GM06990 (cell line): ENCODE measurements at regions not wholly inside any gene's neighbourhood (a gene's known extent, or its start where the extent isn't known, plus 50 kb on each side); places are given as distances from the start of the nearest gene placed in this dataset.
"Not testable (repeated sequence)": the region's sequence is repeated elsewhere in the genome, so short reads cannot be mapped to it uniquely, and the experiment has no call there.

Source experiments
- DNase-seq: peaks from one replicate; pipeline ENCODE4 v3.0.0-alpha.2; 2011; ENCODE audit not compliant: insufficient read length; ENCODE audit errors: extremely low read depth
- H3K27me3 ChIP-seq: replicated peaks from 2 replicates; pipeline ENCODE4 v1.6.0; 2011; ENCODE audit warnings: low read length; ENCODE audit not compliant: control insufficient read depth, insufficient read depth
- H3K36me3 ChIP-seq: 2 replicates; pipeline ENCODE4 v1.5.1; 2011; ENCODE audit warnings: low read length; ENCODE audit not compliant: control insufficient read depth, insufficient read depth
- H3K4me3 ChIP-seq: replicated peaks from 2 replicates; pipeline ENCODE4 v1.5.1; 2011; ENCODE audit warnings: low read depth, mild to moderate bottlenecking, control low read depth, low read length
- CTCF ChIP-seq: IDR thresholded peaks from 2 replicates; pipeline ENCODE4 v1.5.1; 2011; ENCODE audit warnings: low read length, control low read depth, mild to moderate bottlenecking, inconsistent platforms; ENCODE audit not compliant: insufficient read depth, poor library complexity, severe bottlenecking

GRCh38 chr11:90585491-90585890, 362.6 kb upstream of the CHORDC1 start:
- no peak for DNase-seq
- Histone ChIP-seq H3K36me3 (no peaks in the 10 kb centered on the region), H3K4me3 (no peak overlapping the region), H3K27me3 (no peaks in the 10 kb centered on the region)
- TF ChIP-seq CTCF = no peak

- not testable (repeated sequence) for H3K4me3 ChIP-seq, DNase-seq, H3K27me3 ChIP-seq, H3K36me3 ChIP-seq
These were observed 360.1 kb upstream of the CHORDC1 start for GRCh38 chr11:90582999-90583398.

- H3K4me3 ChIP-seq = no peak overlapping the region
- H3K36me3 ChIP-seq = no peaks in the 10 kb centered on the region
- no peaks in the 10 kb centered on the region for H3K27me3 ChIP-seq
- TF ChIP-seq CTCF = no peak
- DNase-seq = no peak
These were observed 341.7 kb upstream of the CHORDC1 start for GRCh38 chr11:90564531-90564930.

- no peak for DNase-seq
- TF ChIP-seq CTCF = no peak
- Histone ChIP-seq H3K27me3 (no peaks in the 10 kb centered on the region), H3K4me3 (no peak overlapping the region), H3K36me3 (no peaks in the 10 kb centered on the region)
These were observed 335.5 kb upstream of the CHORDC1 start for GRCh38 chr11:90558328-90558865.

GRCh38 chr11:90556606-90557005, 333.8 kb upstream of the CHORDC1 start:
- TF ChIP-seq CTCF = no peak
- Histone ChIP-seq H3K27me3 (no peaks in the 10 kb centered on the region), H3K36me3 (no peaks in the 10 kb centered on the region), H3K4me3 (no peak overlapping the region)
- DNase-seq = no peak

- H3K36me3 ChIP-seq = no peaks in the 10 kb centered on the region
- H3K4me3 ChIP-seq = no peak overlapping the region
- DNase-seq = no peak
- H3K27me3 ChIP-seq = no peaks in the 10 kb centered on the region
- no peak for TF ChIP-seq CTCF
These were observed 333.2 kb upstream of the CHORDC1 start for GRCh38 chr11:90556026-90556425.
